ENCODE measurements at regions not wholly inside any gene's neighbourhood (a gene's known extent, or its start where the extent isn't known, plus 50 kb on each side); places are given as distances from the start of the nearest gene placed in this dataset.

DNA sequence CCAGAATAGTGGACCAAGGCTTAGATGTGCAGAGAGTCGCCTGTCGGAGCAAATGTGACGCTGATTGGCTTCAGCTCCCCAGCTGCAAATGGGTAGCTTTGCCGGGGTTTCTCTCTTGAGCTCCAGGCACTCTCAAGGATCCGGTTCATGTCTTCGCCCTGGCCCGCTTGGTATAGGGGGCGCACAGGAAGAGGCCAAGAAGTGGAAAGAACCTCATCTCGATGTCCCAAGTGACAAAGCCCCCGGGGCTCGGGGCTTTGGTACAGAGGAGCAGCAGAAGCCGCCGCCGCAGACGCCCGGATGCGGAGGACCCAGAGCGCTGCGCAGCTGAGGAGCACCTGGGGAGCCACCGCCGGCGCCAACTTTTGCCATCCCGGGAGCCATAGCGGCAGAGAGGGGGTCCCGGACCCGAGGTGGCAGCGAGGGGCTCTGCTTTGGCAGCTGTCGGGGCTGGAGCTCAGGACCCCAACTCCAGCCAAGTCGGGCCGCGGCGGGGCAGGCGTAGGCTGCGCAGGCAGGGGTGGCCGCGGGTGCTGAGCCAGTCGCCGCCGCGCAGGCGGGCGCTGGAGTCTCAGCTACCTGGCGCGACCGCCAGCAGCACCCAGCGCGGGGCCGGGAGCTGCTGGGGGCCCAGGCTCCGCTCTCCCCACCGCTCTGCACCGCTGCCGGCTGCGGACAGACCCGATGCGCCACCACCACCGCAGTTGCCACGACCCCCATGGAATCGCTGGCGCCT lies 466.6 kb downstream of the XPNPEP1 start:
- no peak for DNase-seq
- H3K4me3 Mint-ChIP-seq: no peak overlapping the region
- peaks cover 5% of the 10 kb centered on the region for H3K9me3 Mint-ChIP-seq
- H3K36me3 Mint-ChIP-seq (ENCODE audit: low read depth): no peaks in the 10 kb centered on the region
- peaks cover 33% of the 10 kb centered on the region for H3K27me3 Mint-ChIP-seq
- no peaks in the 10 kb centered on the region for H3K4me1 Mint-ChIP-seq (ENCODE audit: low read depth)
- H3K27ac Mint-ChIP-seq: no peak overlapping the region

DNA sequence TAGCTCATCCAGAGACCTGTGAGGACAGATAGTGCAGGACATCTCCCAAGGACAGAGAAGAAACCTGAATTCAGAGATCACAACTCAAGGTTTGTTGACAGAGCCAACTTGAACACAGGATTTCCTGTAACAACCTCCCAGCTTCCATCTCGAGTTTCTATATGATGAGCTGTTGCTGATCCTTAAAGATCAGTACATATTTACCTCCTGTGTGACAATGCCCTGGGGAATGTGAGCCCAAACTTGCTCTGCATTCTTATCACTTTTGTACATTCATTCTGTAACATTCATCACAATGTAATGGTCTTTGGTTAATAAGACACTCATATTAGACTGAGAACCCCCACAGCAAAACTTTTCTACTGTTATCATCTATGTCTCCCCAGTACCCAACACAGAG lies 468.6 kb downstream of the XPNPEP1 start:
- H3K4me1 Mint-ChIP-seq (ENCODE audit: low read depth): no peaks in the 10 kb centered on the region
- DNase-seq: no peak
- no peak overlapping the region for H3K4me3 Mint-ChIP-seq
- H3K27ac Mint-ChIP-seq: no peak overlapping the region
- H3K27me3 Mint-ChIP-seq: peaks cover 27% of the 10 kb centered on the region
- H3K36me3 Mint-ChIP-seq (ENCODE audit: low read depth): no peaks in the 10 kb centered on the region
- H3K9me3 Mint-ChIP-seq: no peaks in the 10 kb centered on the region

DNA sequence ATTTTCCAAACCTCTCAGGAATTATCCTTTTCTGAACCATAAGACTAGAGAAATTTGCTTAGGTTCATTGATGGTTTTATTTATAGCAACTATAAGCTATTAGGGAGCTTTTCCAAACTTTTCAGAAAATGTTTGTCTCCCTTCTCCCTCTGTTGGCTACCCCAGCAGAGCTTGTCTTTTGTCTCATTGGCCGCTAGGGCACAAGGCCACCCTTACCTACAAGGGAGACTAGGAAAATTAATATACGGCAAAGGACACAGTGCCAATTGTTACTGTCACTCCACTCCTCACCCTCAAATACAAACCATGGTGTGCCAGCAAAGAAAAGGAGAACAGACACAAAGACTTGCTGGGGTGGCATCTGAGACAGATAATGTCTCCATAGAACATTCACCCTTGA lies 471.4 kb downstream of the XPNPEP1 start:
- no peaks in the 10 kb centered on the region for H3K9me3 Mint-ChIP-seq
- H3K27ac Mint-ChIP-seq: no peak overlapping the region
- DNase-seq: no peak
- H3K4me3 Mint-ChIP-seq: no peak overlapping the region
- H3K4me1 Mint-ChIP-seq (ENCODE audit: low read depth): no peaks in the 10 kb centered on the region
- peaks cover 12% of the 10 kb centered on the region for H3K27me3 Mint-ChIP-seq
- H3K36me3 Mint-ChIP-seq (ENCODE audit: low read depth): no peaks in the 10 kb centered on the region

DNA sequence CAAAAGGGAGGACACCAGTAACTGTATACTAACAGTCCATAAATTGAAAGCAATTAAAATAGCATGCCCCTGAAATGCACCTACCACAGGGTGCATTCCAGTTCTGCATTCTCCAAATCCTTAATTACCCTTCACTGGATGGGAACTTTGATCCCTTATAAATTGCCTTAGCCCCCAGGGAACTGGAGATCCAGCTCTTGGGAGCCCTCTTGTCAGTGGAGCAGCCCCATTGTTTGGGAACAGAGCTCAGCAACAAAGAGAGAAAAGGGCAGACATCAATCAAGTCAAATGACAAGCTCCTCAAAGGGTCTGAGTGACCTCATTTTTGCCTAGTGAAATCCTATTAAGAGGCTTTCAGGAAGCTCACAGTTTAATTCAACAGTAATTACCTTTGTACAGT lies 472.6 kb downstream of the XPNPEP1 start:
- Mint-ChIP-seq H3K36me3 (ENCODE audit: low read depth) (no peaks in the 10 kb centered on the region), H3K27ac (no peak overlapping the region), H3K4me3 (no peak overlapping the region), H3K9me3 (no peaks in the 10 kb centered on the region), H3K27me3 (peaks cover 2% of the 10 kb centered on the region), H3K4me1 (ENCODE audit: low read depth) (no peaks in the 10 kb centered on the region)
- no peak for DNase-seq

DNA sequence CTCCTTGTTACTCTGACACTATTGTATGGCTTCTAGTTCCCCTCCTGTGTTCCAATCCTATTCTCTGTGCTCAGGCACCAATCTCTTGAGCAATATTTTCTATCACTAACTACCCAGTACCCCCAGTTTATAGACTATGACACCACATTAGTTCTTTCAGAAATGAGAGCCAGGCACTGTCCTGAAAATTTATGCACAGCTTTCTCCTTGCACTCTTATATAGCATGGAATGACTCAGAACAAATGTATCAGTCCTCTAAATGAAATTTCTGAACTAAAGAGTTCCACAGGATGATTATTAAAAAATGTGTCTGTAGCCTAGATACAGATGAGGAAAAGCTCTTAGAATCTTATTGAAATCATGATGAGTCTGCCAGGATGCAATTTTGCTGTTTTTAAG lies 489.9 kb downstream of the XPNPEP1 start:
- no peaks in the 10 kb centered on the region for H3K9me3 Mint-ChIP-seq
- DNase-seq: no peak
- no peaks in the 10 kb centered on the region for H3K27me3 Mint-ChIP-seq
- no peaks in the 10 kb centered on the region for H3K36me3 Mint-ChIP-seq (ENCODE audit: low read depth)
- no peak overlapping the region for H3K4me3 Mint-ChIP-seq
- H3K27ac Mint-ChIP-seq: no peak overlapping the region
- H3K4me1 Mint-ChIP-seq (ENCODE audit: low read depth): no peaks in the 10 kb centered on the region

DNA sequence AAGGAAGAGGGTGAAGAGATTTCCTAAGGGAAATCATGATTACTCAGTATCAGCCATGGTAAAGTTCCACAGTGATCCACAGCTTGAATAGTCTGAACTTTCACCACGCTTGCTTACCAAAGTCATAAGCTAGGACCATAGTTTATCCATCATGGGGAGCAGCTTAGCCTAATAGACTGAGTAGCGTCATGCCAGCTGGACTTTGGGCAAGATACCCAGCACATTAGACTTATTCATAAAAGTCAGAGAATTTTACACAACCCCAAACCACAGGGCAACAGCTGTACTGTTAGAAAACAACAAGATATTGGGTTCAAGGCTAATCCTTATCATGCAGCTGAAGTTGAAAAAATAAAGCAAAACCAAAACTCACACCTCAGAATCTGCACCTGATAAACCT lies 491.0 kb downstream of the XPNPEP1 start:
- H3K4me1 Mint-ChIP-seq (ENCODE audit: low read depth): no peaks in the 10 kb centered on the region
- H3K27me3 Mint-ChIP-seq: no peaks in the 10 kb centered on the region
- H3K4me3 Mint-ChIP-seq: no peak overlapping the region
- H3K9me3 Mint-ChIP-seq: no peaks in the 10 kb centered on the region
- H3K36me3 Mint-ChIP-seq (ENCODE audit: low read depth): no peaks in the 10 kb centered on the region
- no peak overlapping the region for H3K27ac Mint-ChIP-seq
- no peak for DNase-seq

DNA sequence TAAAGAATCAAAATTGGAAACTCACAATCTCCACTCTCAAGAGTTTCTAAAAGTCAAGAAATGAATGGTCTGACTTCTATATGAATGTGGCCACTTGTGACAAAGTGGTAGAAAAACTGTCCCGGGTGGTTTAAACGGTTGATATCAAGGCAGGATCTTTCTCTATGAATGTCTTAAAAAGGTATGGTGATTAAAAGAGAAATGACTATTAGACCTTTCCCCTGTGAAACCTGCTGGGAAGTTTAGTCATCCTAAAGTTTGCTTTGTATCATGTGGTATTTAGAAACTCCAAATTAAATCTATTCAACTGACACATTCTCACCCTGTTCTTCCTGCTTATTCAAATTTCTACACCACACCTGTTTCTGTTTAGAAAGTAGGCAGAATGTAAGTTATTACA lies 492.5 kb downstream of the XPNPEP1 start:
- Mint-ChIP-seq H3K27ac (no peak overlapping the region), H3K27me3 (no peaks in the 10 kb centered on the region), H3K4me3 (no peak overlapping the region), H3K9me3 (no peaks in the 10 kb centered on the region), H3K36me3 (ENCODE audit: low read depth) (no peaks in the 10 kb centered on the region), H3K4me1 (ENCODE audit: low read depth) (no peaks in the 10 kb centered on the region)
- no peak for DNase-seq

DNA sequence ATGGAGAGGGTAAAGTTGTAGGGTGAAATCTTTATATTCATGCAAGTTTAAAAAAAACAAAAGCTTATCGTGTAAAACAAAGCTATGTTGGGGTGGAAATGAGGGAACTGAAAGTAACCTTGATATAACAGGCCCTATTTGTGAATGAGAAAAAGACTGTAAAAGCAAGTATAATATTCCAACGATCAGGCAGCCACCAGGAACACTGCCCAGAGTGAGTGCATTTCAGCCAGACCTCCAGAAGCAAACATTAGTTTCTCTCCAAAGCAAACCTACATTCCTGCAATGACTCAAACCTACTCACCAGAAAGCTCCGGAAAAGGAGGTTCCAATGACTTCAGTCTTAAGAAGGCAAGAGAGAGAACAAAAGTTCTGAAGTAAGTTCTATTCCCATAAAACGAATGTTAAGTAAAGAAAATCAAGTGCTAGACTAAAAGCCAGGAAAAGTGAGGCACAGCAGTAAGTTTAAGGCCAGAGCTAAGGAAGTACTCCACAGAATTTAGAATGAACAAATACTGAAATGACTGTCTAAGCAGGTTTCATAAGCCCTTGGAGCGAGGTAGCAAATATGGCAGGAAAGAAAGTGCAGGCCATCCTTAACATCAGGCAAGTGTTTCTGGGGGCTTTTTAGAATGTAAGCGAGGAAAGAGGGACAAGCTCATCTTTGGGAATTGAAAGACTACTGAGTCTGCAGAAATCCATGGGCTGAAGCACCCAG lies 493.1 kb downstream of the XPNPEP1 start:
- Mint-ChIP-seq H3K27me3 (no peaks in the 10 kb centered on the region), H3K4me1 (ENCODE audit: low read depth) (no peaks in the 10 kb centered on the region), H3K36me3 (ENCODE audit: low read depth) (no peaks in the 10 kb centered on the region), H3K27ac (no peak overlapping the region), H3K4me3 (no peak overlapping the region), H3K9me3 (no peaks in the 10 kb centered on the region)
- DNase-seq: no peak

DNA sequence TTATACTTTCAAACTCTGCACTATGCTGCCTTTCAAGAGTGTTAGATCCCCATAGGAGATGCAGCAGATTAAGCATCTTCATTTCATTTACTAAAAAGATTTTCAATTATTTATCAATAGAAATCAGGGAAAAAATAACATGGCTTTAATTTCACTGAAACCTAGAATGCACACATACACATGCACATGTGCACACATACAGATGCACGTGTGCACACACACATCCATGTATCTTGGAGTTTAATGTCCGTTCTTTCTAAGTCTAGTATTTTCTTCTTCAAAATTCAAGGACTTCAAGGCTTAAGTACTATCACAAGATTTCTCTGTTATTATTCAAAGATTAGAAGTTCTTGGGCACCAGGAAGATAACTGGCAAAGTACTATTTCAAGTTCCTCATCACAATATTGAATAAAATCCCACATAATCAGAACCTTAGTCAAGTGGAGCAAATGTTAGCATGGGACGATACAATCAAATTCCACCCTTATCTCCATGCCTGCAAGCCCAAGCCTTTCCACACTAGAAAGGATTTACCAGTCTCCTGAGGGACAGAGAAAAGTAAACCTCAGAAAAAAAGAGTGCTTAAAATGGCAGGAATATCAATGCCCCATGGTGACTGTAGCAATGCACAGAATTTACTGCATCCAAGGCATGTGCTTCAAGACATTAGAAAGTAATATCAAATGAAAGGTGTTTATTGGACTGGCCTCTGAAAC lies 494.4 kb downstream of the XPNPEP1 start:
- Mint-ChIP-seq H3K4me1 (ENCODE audit: low read depth) (no peaks in the 10 kb centered on the region), H3K36me3 (ENCODE audit: low read depth) (no peaks in the 10 kb centered on the region), H3K27ac (no peak overlapping the region), H3K9me3 (no peaks in the 10 kb centered on the region), H3K27me3 (no peaks in the 10 kb centered on the region), H3K4me3 (no peak overlapping the region)
- no peak for DNase-seq

DNA sequence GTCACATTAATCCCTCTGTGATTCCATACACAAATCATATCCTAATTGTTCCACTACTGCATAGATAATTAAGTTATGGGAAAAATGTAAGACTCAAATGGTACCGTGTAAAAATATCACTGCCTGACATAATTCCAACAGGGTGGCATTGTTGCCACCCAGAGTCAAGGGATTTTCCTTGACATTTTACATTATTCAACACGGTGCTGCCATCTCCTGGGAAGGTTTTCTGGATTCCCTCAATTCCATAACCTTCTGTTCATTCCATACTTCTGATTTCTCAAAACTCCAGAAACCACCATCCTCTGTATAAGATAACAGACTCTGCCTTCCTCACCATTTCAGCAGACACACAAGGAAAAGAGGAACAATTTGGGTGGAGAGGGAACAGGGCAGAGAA lies 495.9 kb downstream of the XPNPEP1 start:
- DNase-seq: no peak
- Mint-ChIP-seq H3K27ac (no peak overlapping the region), H3K4me1 (ENCODE audit: low read depth) (no peaks in the 10 kb centered on the region), H3K4me3 (no peak overlapping the region), H3K27me3 (no peaks in the 10 kb centered on the region), H3K9me3 (no peaks in the 10 kb centered on the region), H3K36me3 (ENCODE audit: low read depth) (no peaks in the 10 kb centered on the region)

DNA sequence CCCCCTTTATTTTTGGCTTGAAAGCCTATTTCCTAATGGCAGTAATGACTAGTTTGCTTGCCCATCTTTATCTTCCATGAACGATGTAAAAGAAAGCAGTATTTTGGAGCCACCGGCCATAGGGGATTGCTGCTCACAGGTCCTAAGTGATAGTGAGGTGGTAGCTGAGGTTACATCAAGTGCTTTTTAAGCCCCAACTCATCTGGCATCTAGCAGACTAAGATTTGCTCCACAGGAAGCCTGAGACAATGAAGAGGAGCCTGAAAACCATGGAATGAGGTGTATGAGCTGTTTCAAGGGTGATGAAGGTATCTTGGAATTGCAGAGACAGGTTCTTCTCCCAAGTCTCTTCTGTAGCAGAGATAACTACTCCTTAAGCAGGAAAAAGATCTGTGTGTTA lies 496.3 kb downstream of the XPNPEP1 start:
- Mint-ChIP-seq H3K27me3 (no peaks in the 10 kb centered on the region), H3K9me3 (no peaks in the 10 kb centered on the region), H3K27ac (no peak overlapping the region), H3K4me1 (ENCODE audit: low read depth) (no peaks in the 10 kb centered on the region), H3K4me3 (no peak overlapping the region), H3K36me3 (ENCODE audit: low read depth) (no peaks in the 10 kb centered on the region)
- DNase-seq: no peak

DNA sequence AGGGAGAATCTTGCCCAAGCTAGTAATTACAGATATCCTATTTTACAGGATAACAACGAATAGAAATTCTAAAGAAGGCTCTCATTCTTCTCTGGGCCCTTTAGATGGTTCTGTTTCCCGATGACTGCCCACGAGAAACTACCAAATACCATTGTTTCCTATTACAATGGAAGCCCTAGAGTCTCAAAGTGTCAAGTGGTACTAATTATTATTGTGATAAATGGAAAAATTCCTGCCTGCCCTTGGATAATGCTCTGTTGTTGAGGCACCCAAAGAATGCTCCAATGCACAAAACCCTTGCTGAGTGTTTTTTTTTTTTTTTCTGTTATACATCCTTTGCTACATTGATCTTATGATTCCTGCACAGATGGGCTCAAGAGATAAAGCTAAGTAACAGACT lies 504.5 kb downstream of the XPNPEP1 start:
- Mint-ChIP-seq H3K4me1 (ENCODE audit: low read depth) (no peaks in the 10 kb centered on the region), H3K4me3 (no peak overlapping the region), H3K27ac (no peak overlapping the region), H3K9me3 (peaks cover 2% of the 10 kb centered on the region), H3K36me3 (ENCODE audit: low read depth) (no peaks in the 10 kb centered on the region), H3K27me3 (no peaks in the 10 kb centered on the region)
- no peak for DNase-seq

DNA sequence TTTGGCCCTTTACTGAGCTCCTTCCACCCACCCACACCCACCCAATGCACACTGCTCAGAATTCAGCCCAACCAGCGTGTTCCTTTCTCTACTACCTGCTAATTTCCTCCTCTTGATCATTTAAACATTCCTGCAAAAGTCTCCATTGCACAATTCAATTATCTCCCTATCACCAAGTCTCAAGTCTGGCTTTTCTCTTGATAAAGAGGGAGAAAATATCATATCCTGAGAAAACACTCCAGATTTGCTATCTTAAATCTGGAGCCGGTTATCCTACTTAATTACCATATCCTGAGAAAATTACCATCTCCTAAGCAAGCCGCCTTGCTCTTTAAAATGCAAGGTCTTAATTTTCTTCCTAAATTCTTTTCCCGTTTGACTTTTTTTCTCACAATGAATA lies 505.5 kb downstream of the XPNPEP1 start:
- H3K9me3 Mint-ChIP-seq: peaks cover 2% of the 10 kb centered on the region
- no peak overlapping the region for H3K27ac Mint-ChIP-seq
- H3K36me3 Mint-ChIP-seq (ENCODE audit: low read depth): no peaks in the 10 kb centered on the region
- DNase-seq: no peak
- no peak overlapping the region for H3K4me3 Mint-ChIP-seq
- no peaks in the 10 kb centered on the region for H3K27me3 Mint-ChIP-seq
- no peaks in the 10 kb centered on the region for H3K4me1 Mint-ChIP-seq (ENCODE audit: low read depth)

DNA sequence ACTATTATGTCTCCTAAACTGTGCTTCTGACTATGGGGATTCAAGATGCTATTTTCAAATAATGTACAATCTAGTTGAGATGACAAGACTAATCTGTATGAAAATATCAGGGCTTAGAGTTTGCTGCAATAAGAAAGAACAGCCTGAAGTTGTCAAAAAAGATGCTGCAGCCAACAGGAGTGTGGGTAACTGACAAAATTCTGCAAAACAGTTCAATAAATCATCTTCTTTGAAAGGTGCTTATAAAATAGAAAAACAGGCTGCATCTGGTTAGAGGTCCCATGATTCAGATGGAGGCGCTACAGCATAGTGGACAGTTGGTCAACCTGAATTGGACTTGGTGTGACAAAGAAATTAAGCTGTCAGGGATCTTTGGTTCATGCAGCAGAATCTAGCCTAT lies 511.0 kb downstream of the XPNPEP1 start:
- no peaks in the 10 kb centered on the region for H3K36me3 Mint-ChIP-seq (ENCODE audit: low read depth)
- no peaks in the 10 kb centered on the region for H3K9me3 Mint-ChIP-seq
- no peak overlapping the region for H3K4me3 Mint-ChIP-seq
- no peak overlapping the region for H3K27ac Mint-ChIP-seq
- H3K27me3 Mint-ChIP-seq: no peaks in the 10 kb centered on the region
- no peak for DNase-seq
- no peaks in the 10 kb centered on the region for H3K4me1 Mint-ChIP-seq (ENCODE audit: low read depth)

DNA sequence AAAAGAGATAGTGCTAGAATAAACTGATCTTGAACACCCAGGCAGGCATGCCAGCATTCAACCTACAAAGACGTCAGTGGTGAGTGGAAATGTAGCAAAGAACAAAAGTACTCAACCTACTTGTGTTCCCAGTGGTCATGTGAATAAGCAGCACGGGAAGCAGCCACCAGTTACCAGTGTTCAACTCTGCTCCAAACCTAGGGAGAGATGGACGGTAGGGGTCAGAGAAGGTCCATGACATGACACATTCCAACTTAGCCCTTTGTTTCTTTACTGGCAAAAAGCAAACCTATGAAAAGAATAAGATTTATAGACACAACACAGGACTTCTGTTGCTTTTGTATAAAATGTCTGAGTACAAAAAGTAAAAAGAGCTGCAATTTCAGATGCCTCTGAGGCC lies 511.4 kb downstream of the XPNPEP1 start:
- no peaks in the 10 kb centered on the region for H3K9me3 Mint-ChIP-seq
- no peak for DNase-seq
- H3K27ac Mint-ChIP-seq: no peak overlapping the region
- H3K36me3 Mint-ChIP-seq (ENCODE audit: low read depth): no peaks in the 10 kb centered on the region
- no peaks in the 10 kb centered on the region for H3K27me3 Mint-ChIP-seq
- no peaks in the 10 kb centered on the region for H3K4me1 Mint-ChIP-seq (ENCODE audit: low read depth)
- H3K4me3 Mint-ChIP-seq: no peak overlapping the region
